ENCODE measurements at regions not wholly inside any gene's neighbourhood (a gene's known extent, or its start where the extent isn't known, plus 50 kb on each side); places are given as distances from the start of the nearest gene placed in this dataset.

GRCh38 chrX:116339407-116339806 lies 97.0 kb upstream of the SLC6A14 start:
- no peak for TF ChIP-seq REST (IDR thresholded peaks at IDR 0.05; ENCODE audit: low read depth)
- TF ChIP-seq NFIC (IDR thresholded peaks at IDR 0.05), result no peak
- TF ChIP-seq MAX (IDR thresholded peaks at IDR 0.05), result no peak

- TF ChIP-seq TCF12 (IDR thresholded peaks at IDR 0.05; ENCODE audit: low read depth), result no peak
- TF ChIP-seq RAD21 (IDR thresholded peaks at IDR 0.05; ENCODE audit: low read depth), result no peak
- TF ChIP-seq FOXM1 (IDR thresholded peaks at IDR 0.05; ENCODE audit: borderline replicate concordance, low read depth), result no peak
- no peak for TF ChIP-seq EGR1 (IDR thresholded peaks at IDR 0.05)
- TF ChIP-seq REST (IDR thresholded peaks at IDR 0.05; ENCODE audit: low read depth), result no peak
- no peak for TF ChIP-seq TEAD4 (IDR thresholded peaks at IDR 0.05)
- no peak for TF ChIP-seq MAX (IDR thresholded peaks at IDR 0.05)
- TF ChIP-seq YY1 (IDR thresholded peaks at IDR 0.05; ENCODE audit: low read depth), result no peak
- no peak for TF ChIP-seq USF1 (IDR thresholded peaks at IDR 0.05)
These were observed 93.5 kb upstream of the SLC6A14 start for GRCh38 chrX:116342903-116343302.

GRCh38 chrX:116345958-116346357 lies 90.4 kb upstream of the SLC6A14 start:
- TF ChIP-seq EGR1 (IDR thresholded peaks at IDR 0.05) (no peak), NFIC (IDR thresholded peaks at IDR 0.05) (no peak)

GRCh38 chrX:116357329-116357728 lies 79.1 kb upstream of the SLC6A14 start:
- TF ChIP-seq EGR1 (IDR thresholded peaks at IDR 0.05), result no peak
- TF ChIP-seq TCF12 (IDR thresholded peaks at IDR 0.05; ENCODE audit: low read depth), result no peak
- no peak for TF ChIP-seq CREB1 (IDR thresholded peaks at IDR 0.05; ENCODE audit: low read depth)
- TF ChIP-seq MAX (IDR thresholded peaks at IDR 0.05), result no peak
- no peak for TF ChIP-seq ZBTB7A (IDR thresholded peaks at IDR 0.05; ENCODE audit: low read depth)
- no peak for TF ChIP-seq TEAD4 (IDR thresholded peaks at IDR 0.05)
- TF ChIP-seq CEBPB (IDR thresholded peaks at IDR 0.05), result no peak
- no peak for TF ChIP-seq NFIC (IDR thresholded peaks at IDR 0.05)
- TF ChIP-seq USF1 (IDR thresholded peaks at IDR 0.05), result no peak
- no peak for TF ChIP-seq FOXM1 (IDR thresholded peaks at IDR 0.05; ENCODE audit: borderline replicate concordance, low read depth)
- TF ChIP-seq REST (IDR thresholded peaks at IDR 0.05; ENCODE audit: low read depth), result no peak
- no peak for TF ChIP-seq RAD21 (IDR thresholded peaks at IDR 0.05; ENCODE audit: low read depth)
- no peak for TF ChIP-seq YY1 (IDR thresholded peaks at IDR 0.05; ENCODE audit: low read depth)
- no peak for TF ChIP-seq EP300 (IDR thresholded peaks at IDR 0.05; ENCODE audit: borderline replicate concordance)
- TF ChIP-seq TAF1 (IDR thresholded peaks at IDR 0.05; ENCODE audit: low read depth), result no peak

- no peak for TF ChIP-seq NFIC (IDR thresholded peaks at IDR 0.05)
- no peak for TF ChIP-seq EGR1 (IDR thresholded peaks at IDR 0.05)
- TF ChIP-seq FOXM1 (IDR thresholded peaks at IDR 0.05; ENCODE audit: borderline replicate concordance, low read depth), result no peak
- TF ChIP-seq ZBTB7A (IDR thresholded peaks at IDR 0.05; ENCODE audit: low read depth), result no peak
- no peak for TF ChIP-seq EP300 (IDR thresholded peaks at IDR 0.05; ENCODE audit: borderline replicate concordance)
- TF ChIP-seq YY1 (IDR thresholded peaks at IDR 0.05; ENCODE audit: low read depth), result no peak
- TF ChIP-seq TEAD4 (IDR thresholded peaks at IDR 0.05), result no peak
- no peak for TF ChIP-seq USF1 (IDR thresholded peaks at IDR 0.05)
These were observed 57.4 kb upstream of the SLC6A14 start for GRCh38 chrX:116378961-116379360.

Data from Ishikawa (cell line).